ENCODE measurements at regions not wholly inside any gene's neighbourhood (a gene's known extent, or its start where the extent isn't known, plus 50 kb on each side); places are given as distances from the start of the nearest gene placed in this dataset.

DNA sequence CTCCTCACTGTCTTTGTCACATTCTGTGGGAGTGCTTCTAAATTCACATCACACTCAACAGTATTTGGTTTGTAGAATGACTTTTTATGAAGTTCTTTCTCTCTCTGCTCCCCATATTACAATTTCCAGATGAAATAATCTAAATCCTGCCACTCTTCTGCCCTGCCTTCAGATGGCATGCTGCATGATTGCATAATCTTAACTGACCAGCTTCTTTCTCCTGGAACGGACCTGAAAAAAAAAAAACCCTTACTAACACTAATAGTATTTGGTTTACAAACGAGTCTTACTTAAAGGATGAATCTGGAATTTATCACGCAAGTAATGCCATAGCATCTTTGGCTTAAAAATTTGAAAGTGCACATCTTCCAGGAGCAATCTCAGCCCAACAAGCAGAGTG is 272.3 kb downstream of the NAF1 start:
- TF ChIP-seq, protein P1, sequence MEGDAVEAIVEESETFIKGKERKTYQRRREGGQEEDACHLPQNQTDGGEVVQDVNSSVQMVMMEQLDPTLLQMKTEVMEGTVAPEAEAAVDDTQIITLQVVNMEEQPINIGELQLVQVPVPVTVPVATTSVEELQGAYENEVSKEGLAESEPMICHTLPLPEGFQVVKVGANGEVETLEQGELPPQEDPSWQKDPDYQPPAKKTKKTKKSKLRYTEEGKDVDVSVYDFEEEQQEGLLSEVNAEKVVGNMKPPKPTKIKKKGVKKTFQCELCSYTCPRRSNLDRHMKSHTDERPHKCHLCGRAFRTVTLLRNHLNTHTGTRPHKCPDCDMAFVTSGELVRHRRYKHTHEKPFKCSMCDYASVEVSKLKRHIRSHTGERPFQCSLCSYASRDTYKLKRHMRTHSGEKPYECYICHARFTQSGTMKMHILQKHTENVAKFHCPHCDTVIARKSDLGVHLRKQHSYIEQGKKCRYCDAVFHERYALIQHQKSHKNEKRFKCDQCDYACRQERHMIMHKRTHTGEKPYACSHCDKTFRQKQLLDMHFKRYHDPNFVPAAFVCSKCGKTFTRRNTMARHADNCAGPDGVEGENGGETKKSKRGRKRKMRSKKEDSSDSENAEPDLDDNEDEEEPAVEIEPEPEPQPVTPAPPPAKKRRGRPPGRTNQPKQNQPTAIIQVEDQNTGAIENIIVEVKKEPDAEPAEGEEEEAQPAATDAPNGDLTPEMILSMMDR (IDR thresholded peaks at IDR 0.05; ENCODE audit: insufficient read depth, low read length) = no peak
- TF ChIP-seq, protein P2, sequence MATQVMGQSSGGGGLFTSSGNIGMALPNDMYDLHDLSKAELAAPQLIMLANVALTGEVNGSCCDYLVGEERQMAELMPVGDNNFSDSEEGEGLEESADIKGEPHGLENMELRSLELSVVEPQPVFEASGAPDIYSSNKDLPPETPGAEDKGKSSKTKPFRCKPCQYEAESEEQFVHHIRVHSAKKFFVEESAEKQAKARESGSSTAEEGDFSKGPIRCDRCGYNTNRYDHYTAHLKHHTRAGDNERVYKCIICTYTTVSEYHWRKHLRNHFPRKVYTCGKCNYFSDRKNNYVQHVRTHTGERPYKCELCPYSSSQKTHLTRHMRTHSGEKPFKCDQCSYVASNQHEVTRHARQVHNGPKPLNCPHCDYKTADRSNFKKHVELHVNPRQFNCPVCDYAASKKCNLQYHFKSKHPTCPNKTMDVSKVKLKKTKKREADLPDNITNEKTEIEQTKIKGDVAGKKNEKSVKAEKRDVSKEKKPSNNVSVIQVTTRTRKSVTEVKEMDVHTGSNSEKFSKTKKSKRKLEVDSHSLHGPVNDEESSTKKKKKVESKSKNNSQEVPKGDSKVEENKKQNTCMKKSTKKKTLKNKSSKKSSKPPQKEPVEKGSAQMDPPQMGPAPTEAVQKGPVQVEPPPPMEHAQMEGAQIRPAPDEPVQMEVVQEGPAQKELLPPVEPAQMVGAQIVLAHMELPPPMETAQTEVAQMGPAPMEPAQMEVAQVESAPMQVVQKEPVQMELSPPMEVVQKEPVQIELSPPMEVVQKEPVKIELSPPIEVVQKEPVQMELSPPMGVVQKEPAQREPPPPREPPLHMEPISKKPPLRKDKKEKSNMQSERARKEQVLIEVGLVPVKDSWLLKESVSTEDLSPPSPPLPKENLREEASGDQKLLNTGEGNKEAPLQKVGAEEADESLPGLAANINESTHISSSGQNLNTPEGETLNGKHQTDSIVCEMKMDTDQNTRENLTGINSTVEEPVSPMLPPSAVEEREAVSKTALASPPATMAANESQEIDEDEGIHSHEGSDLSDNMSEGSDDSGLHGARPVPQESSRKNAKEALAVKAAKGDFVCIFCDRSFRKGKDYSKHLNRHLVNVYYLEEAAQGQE (IDR thresholded peaks at IDR 0.05; ENCODE audit: insufficient replicate concordance, low read depth) = no peak

Data from HL-60 (cell line).